Stimulated activated naive CD8-positive, alpha-beta T cell treated with anti-CD3 and anti-CD28 coated beads, Interleukin-15, amount 100 ng/mL, for 72 hours (primary cell): ENCODE measurements at regions not wholly inside any gene's neighbourhood (a gene's known extent, or its start where the extent isn't known, plus 50 kb on each side); places are given as distances from the start of the nearest gene placed in this dataset.
"Not testable (repeated sequence)": the region's sequence is repeated elsewhere in the genome, so short reads cannot be mapped to it uniquely, and the experiment has no call there.

Experiments
- ATAC-seq: fragments of 150-1000 bp; cut with Tn5 transposase; 2 replicates; pipeline ENCODE4 v1.10.0; 2021; ENCODE audit warnings: mild to moderate bottlenecking, moderate library complexity
- DNase-seq, 2 donors: peaks; one replicate each; pipeline ENCODE4 v3.0.0; 2021 to 2022
- H3K27ac Mint-ChIP-seq, 2 donors: one replicate each; pipeline ENCODE4 v1.8.0; 2022; ENCODE audit warnings: mild to moderate bottlenecking in 2 of 2, mixed read lengths in 2 of 2, moderate library complexity in 2 of 2
- H3K27me3 Mint-ChIP-seq: one replicate; pipeline ENCODE4 v1.8.0; 2022; ENCODE audit warnings: mixed read lengths
- H3K4me1 Mint-ChIP-seq: one replicate; pipeline ENCODE4 v1.8.0; 2022; ENCODE audit warnings: mild to moderate bottlenecking, mixed read lengths
- H3K4me3 Mint-ChIP-seq, 2 donors: one replicate each; pipeline ENCODE4 v1.8.0; 2022; ENCODE audit warnings: mild to moderate bottlenecking in 2 of 2, mixed read lengths in 2 of 2, moderate library complexity in 1 of 2
- H3K9me3 Mint-ChIP-seq, 2 donors: one replicate each; pipeline ENCODE4 v1.8.0; 2022; ENCODE audit warnings: mixed read lengths in 2 of 2

DNA sequence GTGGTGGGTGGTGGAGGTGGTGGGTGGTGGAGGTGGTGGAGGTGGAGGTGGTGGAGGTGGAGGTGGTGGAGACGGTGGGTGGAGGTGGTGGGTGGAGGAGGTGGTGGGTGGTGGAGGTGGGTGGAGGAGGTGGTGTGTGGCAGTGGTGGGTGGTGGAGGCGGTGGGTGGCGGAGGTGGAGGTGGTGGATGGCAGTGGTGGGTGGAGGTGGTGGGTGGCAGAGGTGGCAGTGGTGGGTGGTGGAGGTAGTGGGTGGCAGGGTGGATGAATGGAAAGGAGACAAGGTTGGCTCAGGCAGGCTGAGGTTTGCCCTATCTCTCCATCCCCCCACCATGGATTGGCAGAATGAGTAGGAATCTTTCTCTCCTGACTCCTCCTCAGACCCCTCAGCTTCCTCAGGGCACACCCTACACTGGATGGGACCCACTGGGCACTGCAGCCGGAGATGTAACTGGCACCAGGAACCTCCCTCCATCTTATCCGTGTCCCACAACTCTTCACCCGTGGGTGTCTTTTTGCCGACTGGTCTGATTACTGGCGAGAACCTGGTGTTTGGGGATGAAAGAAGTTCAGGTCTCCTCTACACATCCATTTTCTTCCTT lies 166.3 kb downstream of the C9orf50 start:
- Mint-ChIP-seq H3K9me3 (peaks cover 0 to 10% of the 10 kb centered on the region in 2 donors), H3K27ac (no peak overlapping the region), H3K4me1 (peaks cover 35% of the 10 kb centered on the region), H3K27me3 (no peaks in the 10 kb centered on the region), H3K4me3 (no peak overlapping the region)
- ATAC-seq (no peak), DNase-seq (no peak)

DNA sequence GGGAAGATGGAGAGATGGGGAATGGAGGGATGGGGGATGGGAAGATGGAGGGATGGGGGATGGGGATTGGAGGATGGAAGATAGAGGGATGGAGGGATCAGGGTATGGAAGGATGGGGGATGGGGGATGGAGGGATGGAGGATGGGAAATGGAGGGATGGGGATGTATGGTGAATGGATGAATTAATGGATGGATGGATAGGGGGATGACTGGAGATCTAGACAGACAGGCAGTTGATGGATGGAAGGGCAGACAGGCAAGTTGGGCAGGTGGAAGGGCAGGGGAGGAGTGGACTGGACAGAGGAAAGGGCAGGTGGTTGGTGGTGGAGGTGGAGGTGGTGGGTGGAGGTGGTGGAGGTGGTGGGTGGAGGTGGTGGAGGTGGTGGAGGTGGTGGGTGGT lies 167.2 kb downstream of the C9orf50 start:
- peaks cover 0 to 10% of the 10 kb centered on the region in 2 donors for H3K9me3 Mint-ChIP-seq
- peaks cover 27% of the 10 kb centered on the region for H3K4me1 Mint-ChIP-seq
- no peak overlapping the region for H3K4me3 Mint-ChIP-seq
- ATAC-seq (no peak), DNase-seq (no peak)
- peak overlapping the region; percentile 28 to 56 for H3K27ac Mint-ChIP-seq
- H3K27me3 Mint-ChIP-seq = no peaks in the 10 kb centered on the region

DNA sequence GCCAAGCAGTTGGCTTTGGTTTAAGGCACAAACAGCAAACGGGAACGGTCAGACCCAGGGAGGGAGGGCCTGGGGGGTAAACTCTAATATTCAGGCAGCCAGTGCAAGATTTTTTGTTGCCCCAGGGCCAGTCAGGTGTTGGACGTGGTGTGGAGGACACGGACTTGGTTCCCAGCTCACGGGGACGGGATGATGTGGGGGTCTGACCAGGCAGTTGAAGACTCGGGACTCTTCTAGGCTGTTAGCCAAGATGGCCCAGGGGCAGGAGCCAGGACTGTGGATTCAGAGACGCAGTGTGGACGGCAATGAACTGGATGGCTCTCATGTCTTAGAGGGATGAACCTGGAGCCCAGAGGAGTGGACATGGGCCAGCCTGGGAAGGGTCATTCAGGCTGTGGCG lies 169.2 kb downstream of the C9orf50 start:
- peaks cover 0 to under 1% of the 10 kb centered on the region in 2 donors for H3K9me3 Mint-ChIP-seq
- ATAC-seq (no peak), DNase-seq (no peak)
- peaks cover 11% of the 10 kb centered on the region for H3K4me1 Mint-ChIP-seq
- H3K27ac Mint-ChIP-seq = peak overlapping the region in 1 of 2 donors; percentile 57
- H3K27me3 Mint-ChIP-seq = no peaks in the 10 kb centered on the region
- no peak overlapping the region for H3K4me3 Mint-ChIP-seq

DNA sequence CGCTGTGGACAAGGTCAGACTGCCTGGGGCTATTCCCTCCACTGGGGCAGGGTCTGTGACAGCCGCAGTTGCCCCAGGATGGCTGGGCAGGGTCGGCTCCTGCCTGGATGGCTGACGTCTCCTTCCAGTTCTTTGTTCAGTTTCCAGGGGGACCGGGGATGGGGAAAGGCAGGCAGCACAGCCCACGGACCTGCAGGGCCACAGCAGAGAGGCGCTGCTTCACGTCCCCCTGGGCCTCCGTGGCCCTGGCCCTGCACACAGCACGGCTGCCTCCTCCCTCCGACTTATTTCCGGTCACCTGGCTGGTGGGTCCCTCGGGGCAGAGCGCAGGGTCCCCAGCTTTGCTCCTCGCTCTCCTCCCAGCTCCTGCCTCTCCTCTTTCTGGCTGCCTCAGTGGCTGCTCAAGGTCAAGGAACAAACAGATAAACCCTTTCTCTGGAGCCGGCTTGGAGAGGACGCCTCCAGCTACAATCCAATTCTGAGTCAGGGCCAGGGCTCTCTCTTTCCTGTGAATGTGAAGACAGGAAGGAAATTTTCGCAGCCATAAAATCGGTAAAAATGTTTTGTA lies 169.7 kb downstream of the C9orf50 start:
- Mint-ChIP-seq H3K4me3 (no peak overlapping the region), H3K27ac (no peak overlapping the region), H3K9me3 (no peaks in the 10 kb centered on the region), H3K4me1 (peaks cover 11% of the 10 kb centered on the region), H3K27me3 (no peaks in the 10 kb centered on the region)
- DNase-seq (no peak), ATAC-seq (no peak)

GRCh38 chr9:129449066-129449465 lies 171.8 kb downstream of the C9orf50 start:
- DNase-seq (no peak), ATAC-seq (no peak)
- H3K27me3 Mint-ChIP-seq = no peaks in the 10 kb centered on the region
- peak overlapping the region in 1 of 2 donors; percentile 81 for H3K27ac Mint-ChIP-seq
- no peaks in the 10 kb centered on the region for H3K4me1 Mint-ChIP-seq
- H3K9me3 Mint-ChIP-seq = no peaks in the 10 kb centered on the region
- no peak overlapping the region for H3K4me3 Mint-ChIP-seq

GRCh38 chr9:129446828-129447550 lies 173.9 kb downstream of the C9orf50 start:
- Mint-ChIP-seq H3K4me3 (no peak overlapping the region), H3K4me1 (no peaks in the 10 kb centered on the region), H3K27ac (no peak overlapping the region), H3K9me3 (no peaks in the 10 kb centered on the region), H3K27me3 (no peaks in the 10 kb centered on the region)
- ATAC-seq (no peak), DNase-seq (no peak)

GRCh38 chr9:129445794-129446306 lies 175.1 kb downstream of the C9orf50 start:
- Mint-ChIP-seq H3K9me3 (no peaks in the 10 kb centered on the region), H3K27me3 (peaks cover 5% of the 10 kb centered on the region), H3K4me3 (no peak overlapping the region), H3K27ac (no peak overlapping the region), H3K4me1 (peaks cover 2% of the 10 kb centered on the region)
- ATAC-seq (no peak), DNase-seq (no peak)

DNA sequence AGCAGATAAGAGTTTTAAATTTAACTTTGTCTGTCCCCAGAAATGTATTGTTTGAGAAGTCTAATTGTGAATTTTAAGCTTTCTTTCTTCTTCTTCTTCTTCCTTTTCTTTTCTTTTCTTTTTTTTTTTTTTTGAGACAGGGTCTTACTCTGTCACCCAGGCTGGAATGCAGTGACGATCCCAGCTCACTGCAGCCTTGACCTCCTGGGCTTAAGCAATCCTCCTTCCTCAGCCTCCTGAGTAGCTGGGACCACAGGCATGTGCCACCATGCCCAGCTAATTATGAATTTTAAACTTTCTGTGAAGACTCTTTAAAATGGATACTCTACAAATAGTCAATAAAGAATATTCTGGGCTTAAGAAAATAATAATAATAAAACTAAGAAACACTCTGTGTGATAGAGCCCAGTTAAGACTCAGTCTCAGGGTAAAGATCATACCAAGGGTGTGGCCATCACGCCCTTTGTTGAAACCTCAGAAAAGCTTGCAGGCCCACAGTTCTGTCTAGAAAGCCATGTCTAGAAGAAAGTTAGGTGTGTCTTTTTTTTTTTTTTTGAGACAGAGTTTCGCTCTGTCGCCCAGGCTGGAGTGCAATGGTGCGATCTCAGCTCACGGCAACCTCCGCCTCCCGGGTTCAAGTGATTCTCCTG lies 177.3 kb downstream of the C9orf50 start:
- not testable (repeated sequence) for H3K4me3 Mint-ChIP-seq, ATAC-seq, DNase-seq, H3K9me3 Mint-ChIP-seq, H3K27ac Mint-ChIP-seq
- peaks cover 12% of the 10 kb centered on the region for H3K4me1 Mint-ChIP-seq
- peaks cover 27% of the 10 kb centered on the region for H3K27me3 Mint-ChIP-seq

DNA sequence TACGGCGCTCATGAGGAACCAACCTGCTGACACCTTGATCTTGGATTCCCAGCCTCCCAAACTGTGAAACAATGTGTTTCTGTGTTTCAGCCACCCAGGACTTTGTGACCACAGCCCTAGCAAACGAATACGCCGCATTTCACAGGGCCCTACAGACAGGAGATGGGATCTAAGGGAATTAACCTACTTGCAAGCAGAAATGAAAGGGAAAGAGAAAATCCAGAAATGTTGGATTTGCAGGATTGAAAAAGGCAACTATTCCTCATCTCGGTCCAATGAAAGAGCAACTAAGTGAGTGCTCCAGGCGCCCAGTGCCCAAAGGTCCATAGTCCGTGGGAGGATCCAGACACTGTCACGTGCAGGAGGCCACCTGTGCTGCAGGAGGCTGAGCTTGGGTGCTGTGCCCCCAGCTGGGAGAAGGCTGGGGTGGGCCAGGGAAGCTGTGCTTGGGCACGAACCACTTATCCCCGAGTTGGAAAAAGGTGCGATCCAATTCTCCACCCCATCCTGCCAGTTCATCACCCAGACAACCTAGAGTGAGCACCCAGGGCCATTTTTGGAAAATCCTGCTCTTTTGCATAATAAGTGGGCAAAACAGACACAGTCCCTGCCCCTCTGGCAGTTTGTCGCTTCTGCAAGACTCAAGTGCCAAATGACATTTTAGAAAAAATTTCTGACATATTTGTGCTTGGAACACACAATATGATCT lies 177.9 kb downstream of the C9orf50 start:
- Mint-ChIP-seq H3K4me3 (no peak overlapping the region), H3K9me3 (no peaks in the 10 kb centered on the region), H3K27ac (no peak overlapping the region), H3K27me3 (peaks cover 33% of the 10 kb centered on the region), H3K4me1 (peaks cover 19% of the 10 kb centered on the region)
- no peak for ATAC-seq
- no peak for DNase-seq

DNA sequence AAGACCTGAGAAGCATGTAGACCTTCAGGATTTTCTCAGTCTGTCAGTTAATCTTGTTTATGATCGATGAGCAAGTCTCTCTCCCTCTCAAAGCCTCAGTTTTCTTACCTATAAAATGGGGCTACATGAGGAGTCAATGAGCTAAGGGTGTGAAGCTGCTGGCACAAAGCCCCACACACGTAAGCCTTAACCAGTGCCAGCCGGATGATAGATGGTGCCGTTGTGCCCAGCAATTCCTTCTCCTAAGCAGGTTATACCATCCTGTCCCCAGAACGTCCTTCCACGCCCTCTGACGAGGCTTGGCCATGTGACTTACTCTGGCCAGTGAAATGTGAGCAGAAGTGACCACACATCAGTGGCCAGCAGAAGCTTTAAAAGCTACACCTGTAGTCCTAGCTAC lies 179.0 kb downstream of the C9orf50 start:
- H3K27ac Mint-ChIP-seq = no peak overlapping the region
- H3K9me3 Mint-ChIP-seq = no peaks in the 10 kb centered on the region
- DNase-seq (no peak), ATAC-seq (no peak)
- peaks cover 44% of the 10 kb centered on the region for H3K27me3 Mint-ChIP-seq
- H3K4me3 Mint-ChIP-seq = no peak overlapping the region
- peaks cover 30% of the 10 kb centered on the region for H3K4me1 Mint-ChIP-seq

GRCh38 chr9:129440435-129441186 lies 180.3 kb downstream of the C9orf50 start:
- Mint-ChIP-seq H3K9me3 (no peaks in the 10 kb centered on the region), H3K27ac (peak overlapping the region in 1 of 2 donors; percentile 44), H3K27me3 (peaks cover 57% of the 10 kb centered on the region), H3K4me1 (peaks cover 34% of the 10 kb centered on the region), H3K4me3 (no peak overlapping the region)
- no peak for DNase-seq
- no peak for ATAC-seq

DNA sequence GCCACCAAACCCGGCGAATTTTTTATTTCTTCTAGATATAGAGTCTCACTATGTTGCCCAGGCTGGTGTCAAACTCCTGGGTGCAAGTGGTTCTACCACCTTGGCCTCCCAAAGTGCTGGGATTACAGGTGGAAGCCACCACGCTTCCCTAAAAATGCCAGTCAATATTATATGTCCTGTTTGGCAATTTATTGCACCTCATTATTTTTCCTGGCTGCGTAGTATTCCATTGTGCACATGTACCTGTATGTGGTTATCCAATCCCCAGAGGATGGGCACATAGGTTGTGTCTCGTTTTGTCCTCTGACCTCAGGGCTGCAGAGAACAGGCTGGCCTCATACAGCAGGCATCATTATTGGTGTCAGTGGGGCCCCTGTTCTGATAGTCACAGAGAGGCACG lies 181.7 kb downstream of the C9orf50 start:
- no peaks in the 10 kb centered on the region for H3K9me3 Mint-ChIP-seq
- H3K27ac Mint-ChIP-seq = no peak overlapping the region
- no peak for DNase-seq
- peaks cover 61% of the 10 kb centered on the region for H3K27me3 Mint-ChIP-seq
- H3K4me1 Mint-ChIP-seq = peaks cover 34% of the 10 kb centered on the region
- ATAC-seq = no peak
- H3K4me3 Mint-ChIP-seq = no peak overlapping the region

GRCh38 chr9:129437626-129438323 lies 183.1 kb downstream of the C9orf50 start:
- peak overlapping the region in 1 of 2 donors; percentile 29 for H3K27ac Mint-ChIP-seq
- ATAC-seq (no peak), DNase-seq (no peak)
- peak overlapping the region; percentile 44 to 82 for H3K4me3 Mint-ChIP-seq
- H3K9me3 Mint-ChIP-seq = no peaks in the 10 kb centered on the region
- H3K4me1 Mint-ChIP-seq = peaks cover 34% of the 10 kb centered on the region
- peaks cover 61% of the 10 kb centered on the region for H3K27me3 Mint-ChIP-seq
